CD4-positive, alpha-beta T cell (primary cell): ENCODE measurements at regions not wholly inside any gene's neighbourhood (a gene's known extent, or its start where the extent isn't known, plus 50 kb on each side); places are given as distances from the start of the nearest gene placed in this dataset.
"Not testable (repeated sequence)": the region's sequence is repeated elsewhere in the genome, so short reads cannot be mapped to it uniquely, and the experiment has no call there.

Source experiments
- ATAC-seq: fragments of 200-7000 bp; cut with Tn5 transposase; one replicate; pipeline ENCODE4 v1.10.0; 2022; ENCODE audit warnings: mild to moderate bottlenecking; ENCODE audit not compliant: poor library complexity
- CTCF ChIA-PET: fragments of 350-600 bp; sonication (Branson Sonifier 250); formaldehyde crosslinking; loops from one replicate; lab custom pipeline; 2021; ENCODE audit warnings: antibody characterized with exemption, inconsistent platforms; lab: Charles Lee
- POLR2A ChIA-PET: fragments of 350-600 bp; sonication (Branson Sonifier 250); formaldehyde crosslinking; loops from one replicate; lab custom pipeline; 2021; ENCODE audit warnings: antibody characterized with exemption, inconsistent platforms; lab: Charles Lee
- DNase-seq, 14 experiments: peaks; one replicate each; pipeline ENCODE4 v3.0.0-alpha.2; 2013 to 2020; ENCODE audit warnings: mixed read lengths in 2 of 14
- H3K27ac ChIP-seq, 2 donors: one replicate each; pipeline versions ENCODE4 v1.5.1 to v1.7.0; 2013; ENCODE audit warnings: low read length in 2 of 2, low read depth in 1 of 2, mild to moderate bottlenecking in 1 of 2
- H3K27me3 ChIP-seq, 2 experiments: 1 replicate in 1 of 2; 2 replicates in 1 of 2; pipeline versions ENCODE4 v1.6.1 to v1.7.0; 2013; ENCODE audit warnings: low read length in 2 of 2, control low read depth in 1 of 2, mild to moderate bottlenecking in 1 of 2, moderate library complexity in 1 of 2; ENCODE audit not compliant: insufficient read depth in 2 of 2, control insufficient read depth in 1 of 2
- H3K36me3 ChIP-seq: one replicate; pipeline ENCODE4 v1.6.1; 2013; ENCODE audit warnings: low read length, control low read depth; ENCODE audit not compliant: insufficient read depth
- H3K4me1 ChIP-seq: one replicate; pipeline ENCODE4 v1.6.1; 2013; ENCODE audit warnings: low read length, control low read depth; ENCODE audit not compliant: insufficient read depth
- H3K4me3 ChIP-seq: one replicate; pipeline ENCODE4 v1.5.1; 2013; ENCODE audit warnings: mild to moderate bottlenecking, low read length, moderate library complexity
- H3K9me3 ChIP-seq, 2 experiments: 1 replicate in 1 of 2; 2 replicates in 1 of 2; pipeline versions ENCODE4 v1.6.1 to v1.7.0; 2013; ENCODE audit warnings: low read length in 2 of 2, mild to moderate bottlenecking in 2 of 2, control low read depth in 1 of 2, moderate library complexity in 1 of 2; ENCODE audit not compliant: control insufficient read depth in 1 of 2, insufficient read depth in 1 of 2
- H3K27ac Mint-ChIP-seq: one replicate; pipeline ENCODE4 v1.8.0; 2020; ENCODE audit warnings: mixed read lengths
- H3K27me3 Mint-ChIP-seq: one replicate; pipeline ENCODE4 v1.8.0; 2021; ENCODE audit warnings: mixed read lengths
- H3K36me3 Mint-ChIP-seq: one replicate; pipeline ENCODE4 v1.8.0; 2021; ENCODE audit warnings: low read depth, mixed read lengths
- H3K4me1 Mint-ChIP-seq: one replicate; pipeline ENCODE4 v1.8.0; 2021; ENCODE audit warnings: low read depth, mixed read lengths
- H3K4me3 Mint-ChIP-seq: one replicate; pipeline ENCODE4 v1.8.0; 2020; ENCODE audit warnings: mild to moderate bottlenecking, mixed read lengths
- H3K9me3 Mint-ChIP-seq: one replicate; pipeline ENCODE4 v1.8.0; 2020; ENCODE audit warnings: mixed read lengths
- CTCF ChIP-seq: fragments of 200-600 bp; IDR thresholded peaks from one replicate; pipeline ENCODE4 v1.8.0; 2022; ENCODE audit warnings: antibody characterized with exemption, mild to moderate bottlenecking
- intact Hi-C, 2 experiments: fragments of 100-400 bp; cut with DNase I in 1 of 2; cut with micrococcal nuclease in 1 of 2; formaldehyde crosslinking; loops; one replicate each; pipeline versions ENCODE4 v1.15.1 to v1.9.0; 2023 to 2025; cut with DNase I, micrococcal nuclease

GRCh38 chr2:53028746-53029423 is 738.7 kb upstream of the CHAC2 start:
- TF ChIP-seq CTCF: no peak

GRCh38 chr2:53028225-53028624 is 739.4 kb upstream of the CHAC2 start:
- H3K4me3 ChIP-seq: no peak overlapping the region
- H3K27me3 ChIP-seq: no peaks in the 10 kb centered on the region
- CTCF ChIA-PET: no interaction called here
- POLR2A ChIA-PET: no interaction called here
- intact Hi-C loops: no loop called here
- H3K4me3 Mint-ChIP-seq: no peak overlapping the region
- H3K27ac Mint-ChIP-seq: no peak overlapping the region
- DNase-seq (no peak), ATAC-seq (no peak)
- no peaks in the 10 kb centered on the region for H3K27me3 Mint-ChIP-seq
- peaks cover 2% of the 10 kb centered on the region for H3K9me3 Mint-ChIP-seq
- no peaks in the 10 kb centered on the region for H3K36me3 Mint-ChIP-seq
- H3K4me1 ChIP-seq: no peaks in the 10 kb centered on the region
- no peak for TF ChIP-seq CTCF
- H3K27ac ChIP-seq: no peak overlapping the region
- H3K36me3 ChIP-seq: no peaks in the 10 kb centered on the region
- no peaks in the 10 kb centered on the region for H3K4me1 Mint-ChIP-seq
- no peaks in the 10 kb centered on the region for H3K9me3 ChIP-seq

More at GRCh38 chr2:53028746-53029423, 738.7 kb upstream of the CHAC2 start:
- Mint-ChIP-seq H3K9me3 (no peaks in the 10 kb centered on the region), H3K27me3 (no peaks in the 10 kb centered on the region), H3K4me1 (no peaks in the 10 kb centered on the region), H3K4me3 (no peak overlapping the region), H3K36me3 (no peaks in the 10 kb centered on the region), H3K27ac (no peak overlapping the region)
- ATAC-seq (no peak), DNase-seq (no peak)
- H3K27me3 ChIP-seq: no peaks in the 10 kb centered on the region
- H3K4me3 ChIP-seq: no peak overlapping the region
- H3K4me1 ChIP-seq: no peaks in the 10 kb centered on the region
- H3K27ac ChIP-seq: no peak overlapping the region
- ChIA-PET CTCF (no interaction called here), POLR2A (no interaction called here)
- intact Hi-C loops: no loop called here
- H3K9me3 ChIP-seq: no peaks in the 10 kb centered on the region
- no peaks in the 10 kb centered on the region for H3K36me3 ChIP-seq

- CTCF ChIA-PET, H3K9me3 ChIP-seq, H3K4me1 Mint-ChIP-seq, H3K27me3 ChIP-seq, H3K36me3 ChIP-seq, H3K4me3 Mint-ChIP-seq, H3K4me3 ChIP-seq, DNase-seq, H3K27ac ChIP-seq, H3K36me3 Mint-ChIP-seq, H3K27ac Mint-ChIP-seq, H3K4me1 ChIP-seq, H3K27me3 Mint-ChIP-seq, POLR2A ChIA-PET, H3K9me3 Mint-ChIP-seq, ATAC-seq, intact Hi-C loops: not testable (repeated sequence)
These were observed 745.4 kb upstream of the CHAC2 start for GRCh38 chr2:53022248-53022647.

GRCh38 chr2:53021828-53022227 is 745.8 kb upstream of the CHAC2 start:
- Histone ChIP-seq H3K27me3 (no peaks in the 10 kb centered on the region), H3K4me1 (no peaks in the 10 kb centered on the region), H3K4me3 (no peak overlapping the region), H3K36me3 (no peaks in the 10 kb centered on the region), H3K9me3 (no peaks in the 10 kb centered on the region), H3K27ac (no peak overlapping the region)
- ChIA-PET CTCF (no interaction called here), POLR2A (no interaction called here)
- Mint-ChIP-seq H3K27ac (no peak overlapping the region), H3K4me3 (no peak overlapping the region), H3K9me3 (peaks cover 2% of the 10 kb centered on the region), H3K4me1 (no peaks in the 10 kb centered on the region), H3K27me3 (no peaks in the 10 kb centered on the region), H3K36me3 (no peaks in the 10 kb centered on the region)
- ATAC-seq: no peak
- intact Hi-C loops: no loop called here
- no peak for DNase-seq
- no peak for TF ChIP-seq CTCF
